SIG-M5 treated with dmso at 0.1 percent for 504 hours (cell line): ENCODE measurements at regions not wholly inside any gene's neighbourhood (a gene's known extent, or its start where the extent isn't known, plus 50 kb on each side); places are given as distances from the start of the nearest gene placed in this dataset.

ENCODE experiments used
- DNase-seq: peaks from one replicate; lab custom pipeline; 2025; ENCODE audit not compliant: unreplicated experiment; lab: John Stamatoyannopoulos, UW

DNA sequence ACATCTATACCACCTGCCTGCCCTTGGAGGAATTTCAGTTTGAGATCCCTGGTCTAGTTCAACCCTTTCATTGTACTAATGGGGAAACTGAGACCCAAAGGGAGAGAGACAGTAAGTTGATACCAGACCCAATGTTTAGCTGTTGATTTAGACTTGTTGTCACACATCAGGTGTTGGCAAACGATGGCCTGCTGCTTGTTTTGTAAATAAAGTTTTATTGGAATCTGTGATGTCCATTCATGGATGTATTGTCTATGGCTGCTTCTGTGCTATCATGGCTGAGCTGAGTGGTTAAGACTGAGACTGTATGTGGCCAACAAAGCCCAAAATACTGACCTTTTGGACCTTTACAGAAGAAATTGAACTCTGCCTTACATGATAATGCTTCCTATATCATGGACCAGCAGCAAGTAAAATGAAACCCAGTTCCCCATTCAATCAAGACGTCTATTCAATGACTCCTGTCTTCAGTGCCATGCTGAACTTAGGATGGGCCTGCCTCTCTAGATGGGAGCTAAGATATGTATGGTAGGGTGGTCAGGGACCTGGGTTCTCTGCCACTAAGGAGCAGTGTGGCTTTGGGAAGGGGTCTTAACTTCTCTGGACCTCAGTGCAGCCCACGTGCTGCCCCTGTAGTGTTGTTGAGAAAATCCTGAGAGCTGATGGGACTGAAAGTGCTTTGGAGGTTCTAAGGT is 111.0 kb downstream of the IRX5 start:
- DNase-seq: no peak

DNA sequence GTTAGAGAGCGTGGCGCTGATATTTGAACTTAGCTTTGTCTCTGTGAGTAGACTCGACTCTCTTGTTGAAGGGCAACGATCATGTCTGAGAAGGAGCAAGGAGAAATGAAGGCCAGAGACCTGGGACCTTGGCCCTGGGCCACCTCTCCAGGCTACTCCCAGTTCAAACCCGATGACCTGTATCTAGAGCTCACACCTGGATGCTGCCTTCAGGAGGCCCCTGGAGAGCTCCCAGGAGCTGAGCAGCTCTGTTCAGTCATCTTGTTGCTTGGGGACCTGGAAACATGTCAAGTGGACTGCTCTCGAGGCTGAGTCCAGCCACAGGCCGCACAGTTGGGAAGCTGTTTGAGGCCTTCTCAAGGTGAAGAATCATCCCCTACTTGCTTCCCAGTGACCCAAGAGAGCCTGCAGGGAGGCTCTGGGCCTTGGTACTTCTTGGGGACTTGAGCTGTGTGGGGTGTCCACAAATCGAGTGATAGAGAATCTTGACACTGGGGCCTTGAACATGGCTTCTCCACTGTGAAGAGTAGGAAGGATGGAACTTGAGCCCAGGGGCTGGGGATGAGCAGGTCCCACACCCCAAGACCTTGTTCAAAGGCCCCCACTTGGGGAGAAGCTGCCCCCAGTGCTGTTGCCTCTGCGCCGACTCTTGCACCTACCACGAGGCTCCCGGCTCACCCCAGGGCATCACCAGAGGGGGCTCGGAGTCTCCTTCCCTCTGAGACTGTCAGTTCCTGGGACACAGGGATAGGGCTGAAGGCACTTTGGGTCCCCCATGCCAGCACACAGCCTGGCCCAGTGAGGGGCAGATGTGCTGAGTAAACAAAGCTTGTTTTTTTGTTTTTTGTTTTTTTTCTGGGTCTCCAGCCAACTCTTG is 112.1 kb downstream of the IRX5 start:
- no peak for DNase-seq

DNA sequence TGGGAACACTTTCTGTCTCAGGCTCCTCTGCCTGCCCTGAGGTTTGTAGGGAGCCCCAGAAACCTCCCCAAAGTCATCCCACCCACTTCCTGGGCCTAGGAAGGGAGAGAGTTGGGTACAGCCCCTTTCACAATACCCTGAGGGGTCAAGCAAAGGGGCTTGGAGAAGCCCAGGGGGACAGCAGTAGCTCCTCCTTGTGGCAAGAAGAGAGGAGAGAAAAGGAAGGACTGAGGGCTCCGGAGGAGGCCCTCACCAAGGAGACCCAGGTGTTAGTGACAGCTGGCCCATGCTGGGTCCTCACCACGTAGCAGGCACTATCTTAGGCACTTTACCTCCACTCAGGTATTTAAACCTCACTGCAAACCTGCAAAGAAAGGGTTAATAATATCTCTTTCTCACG is 112.8 kb downstream of the IRX5 start:
- no peak for DNase-seq

DNA sequence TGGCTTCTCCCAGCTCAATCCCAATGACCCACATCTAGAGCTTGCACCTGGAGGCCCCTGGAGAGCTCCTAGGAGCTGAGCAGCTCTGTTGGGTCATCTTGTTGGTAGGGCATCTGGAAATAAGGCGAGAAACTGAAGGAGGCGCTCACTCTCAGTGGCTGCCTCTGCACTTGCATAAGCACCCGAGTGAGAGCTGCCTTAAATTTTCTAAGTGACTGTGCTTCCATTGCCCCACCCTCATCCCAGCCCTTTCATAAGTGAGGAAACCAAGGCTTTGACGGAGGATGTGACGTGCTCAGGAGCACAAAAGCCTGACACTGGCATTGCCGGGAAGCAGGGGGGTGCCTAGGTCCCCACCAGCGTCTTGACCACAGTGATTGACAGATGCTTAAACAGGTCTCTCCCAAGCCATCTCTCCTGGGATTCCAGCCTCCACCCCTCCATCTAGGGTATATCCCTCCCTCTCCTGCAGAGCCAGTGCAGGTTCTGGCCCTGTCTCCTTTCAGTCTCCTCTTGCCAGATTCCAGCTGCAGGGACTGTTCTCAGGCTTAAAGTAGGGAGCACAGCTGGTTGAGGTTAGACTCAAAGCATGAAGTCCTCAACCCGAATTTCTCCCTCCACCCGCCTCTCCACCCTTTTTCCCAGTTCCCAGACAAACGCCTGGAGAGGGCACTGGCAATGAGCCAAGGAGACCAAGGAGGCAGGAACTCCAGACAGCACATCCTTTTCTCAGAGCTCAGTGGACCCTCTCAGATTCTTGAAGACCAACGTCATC is 113.7 kb downstream of the IRX5 start:
- DNase-seq: no peak

- DNase-seq: no peak
These were observed 114.7 kb downstream of the IRX5 start for GRCh38 chr16:55045329-55045728.

GRCh38 chr16:55045756-55046460 is 115.2 kb downstream of the IRX5 start:
- DNase-seq: no peak

- no peak for DNase-seq
These were observed 115.8 kb downstream of the IRX5 start for GRCh38 chr16:55046513-55046912.

DNA sequence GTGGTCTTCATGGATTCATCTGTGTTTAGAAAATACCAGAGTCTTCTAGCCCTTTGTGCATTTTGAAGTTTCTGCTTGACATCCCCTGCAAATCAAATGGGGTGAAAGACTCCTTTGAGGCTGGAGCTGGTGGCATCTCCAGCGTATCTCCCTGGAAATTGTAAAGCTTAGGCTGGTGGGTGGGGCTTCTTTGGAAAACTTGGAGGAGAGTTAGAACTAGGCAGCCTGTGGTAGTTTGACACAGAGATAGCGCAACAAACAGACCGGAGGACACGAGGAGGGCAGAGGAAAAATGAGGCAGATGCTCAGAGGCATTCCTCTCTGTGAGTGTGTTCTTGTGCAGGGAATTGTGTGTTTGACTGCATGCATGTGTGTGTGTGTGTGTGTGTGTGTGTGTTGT is 116.3 kb downstream of the IRX5 start:
- DNase-seq: no peak

DNA sequence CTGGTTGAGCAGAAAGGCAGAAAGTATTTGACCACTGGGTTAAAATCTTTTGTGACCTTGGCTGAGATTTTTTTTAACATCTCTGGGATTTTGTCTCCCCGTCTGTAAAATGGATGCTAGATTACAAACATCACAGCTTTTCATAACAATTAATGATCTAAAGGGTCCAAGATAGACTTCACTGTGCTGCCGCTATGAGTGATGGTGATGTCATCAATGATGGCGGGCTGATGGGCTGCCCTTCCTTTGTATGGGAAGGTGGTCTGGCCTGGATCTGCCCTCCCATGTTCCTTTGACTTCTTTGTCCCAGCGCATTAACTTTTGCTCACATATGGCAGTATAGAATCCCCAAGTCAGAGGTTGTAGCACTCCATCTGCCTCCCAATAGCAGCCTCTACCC is 116.7 kb downstream of the IRX5 start:
- no peak for DNase-seq

- no peak for DNase-seq
These were observed 117.3 kb downstream of the IRX5 start for GRCh38 chr16:55047903-55048497.

DNA sequence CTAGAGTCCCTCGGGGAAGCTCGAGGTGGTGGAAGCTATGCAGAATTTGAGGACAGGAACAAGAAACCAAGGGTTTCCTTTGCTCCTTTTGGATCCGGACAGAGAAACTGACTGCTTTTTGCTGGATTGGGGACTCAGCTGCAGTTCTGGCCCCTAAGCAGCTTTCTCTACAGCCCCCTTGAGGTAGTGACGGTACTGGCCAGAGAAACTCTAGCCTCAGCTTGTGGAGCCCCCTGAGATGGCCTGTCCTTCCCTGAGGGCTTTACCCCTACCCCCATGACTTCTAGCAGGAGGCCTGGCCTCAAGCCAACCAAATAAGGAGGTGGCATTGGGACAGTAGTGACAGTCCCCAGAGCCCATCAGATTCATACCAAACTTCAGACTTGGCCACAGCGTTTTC is 118.1 kb downstream of the IRX5 start:
- DNase-seq: no peak

- no peak for DNase-seq
These were observed 121.1 kb downstream of the IRX5 start for GRCh38 chr16:55051571-55052347.

DNA sequence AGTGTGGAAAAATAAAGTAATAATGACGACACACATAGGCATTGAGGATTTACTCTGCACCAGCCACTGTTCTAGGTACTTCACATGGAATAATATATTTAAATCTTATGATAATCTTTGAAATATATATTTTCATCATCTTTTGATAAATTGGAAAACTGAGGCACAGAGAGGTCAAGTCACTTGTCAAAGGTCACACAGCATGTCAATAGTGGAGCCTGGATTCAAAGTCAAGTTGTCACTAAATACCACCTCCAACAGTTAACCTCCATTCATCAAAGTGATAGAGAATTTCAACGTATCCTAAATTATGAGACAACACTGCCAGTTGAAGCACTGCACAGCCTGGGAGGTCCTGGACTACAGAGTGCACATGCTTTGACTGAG is 121.7 kb downstream of the IRX5 start:
- no peak for DNase-seq

- DNase-seq: no peak
These were observed 122.2 kb downstream of the IRX5 start for GRCh38 chr16:55052741-55053415.

- DNase-seq: no peak
These were observed 124.6 kb downstream of the IRX5 start for GRCh38 chr16:55055262-55055661.

GRCh38 chr16:55056585-55057401 is 126.1 kb downstream of the IRX5 start:
- DNase-seq: no peak

DNA sequence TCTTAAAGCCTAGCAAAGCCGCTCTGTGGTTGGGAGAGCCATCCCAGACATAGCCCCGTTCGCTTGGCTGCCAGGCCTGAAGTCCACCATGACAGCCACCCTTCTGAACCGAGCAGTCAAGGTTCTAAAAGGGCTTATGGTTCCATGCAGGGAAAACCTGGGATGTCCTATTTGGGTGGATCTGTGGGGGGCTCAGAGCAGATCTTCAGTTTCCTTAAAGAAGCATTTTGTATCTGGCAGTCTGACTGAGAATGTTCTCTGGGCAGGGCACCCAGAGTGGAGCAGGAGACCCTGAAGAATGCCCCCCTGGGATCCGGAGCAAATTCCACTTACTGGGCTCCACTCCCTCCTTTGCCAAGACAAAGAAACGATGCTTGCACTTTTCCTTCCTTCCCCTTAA is 127.2 kb downstream of the IRX5 start:
- no peak for DNase-seq

- no peak for DNase-seq
These were observed 127.9 kb downstream of the IRX5 start for GRCh38 chr16:55058576-55058975.

- DNase-seq: no peak
These were observed 128.5 kb downstream of the IRX5 start for GRCh38 chr16:55059146-55059545.
